ENCODE measurements at regions not wholly inside any gene's neighbourhood (a gene's known extent, or its start where the extent isn't known, plus 50 kb on each side); places are given as distances from the start of the nearest gene placed in this dataset.

- no peaks in the 10 kb centered on the region for H3K36me3 ChIP-seq (ENCODE audit: insufficient read depth, low read length)
- no peaks in the 10 kb centered on the region for H3K4me1 ChIP-seq (ENCODE audit: insufficient read depth, low read length)
- H3K9ac ChIP-seq (ENCODE audit: low read length): no peak overlapping the region
- H3K9me3 ChIP-seq (ENCODE audit: low read length): no peaks in the 10 kb centered on the region
- H3K27ac ChIP-seq (ENCODE audit: low read depth, low read length): no peak overlapping the region
- no peaks in the 10 kb centered on the region for H3K27me3 ChIP-seq (ENCODE audit: control insufficient read depth in 1 of 2, insufficient read depth in 2 of 2, low read length in 2 of 2)
- no peak overlapping the region for H3K4me3 ChIP-seq (ENCODE audit: low read depth in 1 of 2, low read length in 2 of 2)
These were observed 671.4 kb downstream of the NR2F1-AS1 start for GRCh38 chr5:92909602-92909962.

- Histone ChIP-seq H3K36me3 (ENCODE audit: insufficient read depth, low read length) (no peaks in the 10 kb centered on the region), H3K4me1 (ENCODE audit: insufficient read depth, low read length) (no peaks in the 10 kb centered on the region), H3K27me3 (ENCODE audit: control insufficient read depth in 1 of 2, insufficient read depth in 2 of 2, low read length in 2 of 2) (no peaks in the 10 kb centered on the region), H3K9me3 (ENCODE audit: low read length) (no peaks in the 10 kb centered on the region), H3K27ac (ENCODE audit: low read depth, low read length) (no peak overlapping the region), H3K9ac (ENCODE audit: low read length) (no peak overlapping the region), H3K4me3 (ENCODE audit: low read depth in 1 of 2, low read length in 2 of 2) (no peak overlapping the region)
These were observed 671.9 kb downstream of the NR2F1-AS1 start for GRCh38 chr5:92908952-92909601.

DNA sequence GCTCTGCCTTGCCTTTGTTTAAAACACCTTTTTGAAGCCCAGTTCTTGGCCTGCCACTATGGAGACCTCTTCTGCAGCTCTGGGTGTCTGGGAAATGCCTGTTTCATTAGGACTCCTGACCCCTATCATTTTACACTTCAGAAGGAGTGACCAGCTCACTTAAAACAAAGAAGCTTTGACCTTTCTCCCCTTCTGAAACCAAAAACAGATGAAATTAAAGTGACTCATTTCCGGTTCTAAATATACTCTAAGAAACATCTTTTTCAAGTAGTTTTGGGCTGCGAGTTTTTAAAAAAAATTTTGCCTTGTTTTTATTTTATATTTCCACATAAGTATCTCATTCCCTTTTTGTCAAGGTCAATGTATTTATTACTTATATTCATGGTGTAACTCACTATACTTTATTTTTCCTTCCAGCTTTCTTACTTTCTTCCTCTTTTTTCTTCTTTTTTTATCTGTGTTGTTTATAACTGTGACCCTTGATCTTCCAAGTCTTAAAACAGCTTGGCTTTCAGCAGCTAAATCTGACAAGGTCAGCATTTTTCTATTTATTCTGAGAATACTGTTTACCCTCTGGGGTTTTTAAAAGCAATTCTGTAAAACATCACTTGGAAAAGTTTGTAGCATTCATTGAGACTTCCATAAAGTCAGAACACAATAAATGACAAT is 672.9 kb downstream of the NR2F1-AS1 start:
- H3K9me3 ChIP-seq (ENCODE audit: low read length): no peaks in the 10 kb centered on the region
- no peak overlapping the region for H3K9ac ChIP-seq (ENCODE audit: low read length)
- no peaks in the 10 kb centered on the region for H3K36me3 ChIP-seq (ENCODE audit: insufficient read depth, low read length)
- H3K4me3 ChIP-seq (ENCODE audit: low read depth in 1 of 2, low read length in 2 of 2): no peak overlapping the region
- H3K27me3 ChIP-seq (ENCODE audit: control insufficient read depth in 1 of 2, insufficient read depth in 2 of 2, low read length in 2 of 2): no peaks in the 10 kb centered on the region
- H3K27ac ChIP-seq (ENCODE audit: low read depth, low read length): no peak overlapping the region
- no peaks in the 10 kb centered on the region for H3K4me1 ChIP-seq (ENCODE audit: insufficient read depth, low read length)

- H3K27me3 ChIP-seq (ENCODE audit: control insufficient read depth in 1 of 2, insufficient read depth in 2 of 2, low read length in 2 of 2): no peaks in the 10 kb centered on the region
- H3K9ac ChIP-seq (ENCODE audit: low read length): no peak overlapping the region
- H3K4me1 ChIP-seq (ENCODE audit: insufficient read depth, low read length): no peaks in the 10 kb centered on the region
- H3K27ac ChIP-seq (ENCODE audit: low read depth, low read length): no peak overlapping the region
- no peaks in the 10 kb centered on the region for H3K36me3 ChIP-seq (ENCODE audit: insufficient read depth, low read length)
- H3K9me3 ChIP-seq (ENCODE audit: low read length): no peaks in the 10 kb centered on the region
- H3K4me3 ChIP-seq (ENCODE audit: low read depth in 1 of 2, low read length in 2 of 2): no peak overlapping the region
These were observed 674.1 kb downstream of the NR2F1-AS1 start for GRCh38 chr5:92906798-92907376.

DNA sequence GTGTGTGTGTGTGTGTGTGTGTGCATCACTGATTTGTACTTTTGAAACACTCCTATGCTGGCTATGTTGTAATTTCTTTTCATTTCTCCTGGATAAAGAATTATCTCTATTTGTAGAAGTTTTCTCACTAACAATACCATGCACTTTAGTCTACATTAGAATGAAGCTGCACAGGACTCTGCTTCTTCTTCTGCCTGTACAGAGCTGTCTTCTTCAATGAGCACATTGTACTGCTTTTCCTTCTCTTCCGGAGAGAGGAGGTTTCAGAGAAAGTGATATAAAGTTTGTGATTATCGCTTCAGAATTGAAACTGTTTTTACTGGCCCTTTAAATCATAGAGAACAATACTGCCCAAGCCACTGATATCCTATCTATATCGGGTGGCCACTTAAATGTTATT is 677.0 kb downstream of the NR2F1-AS1 start:
- H3K9me3 ChIP-seq (ENCODE audit: low read length): no peaks in the 10 kb centered on the region
- H3K27ac ChIP-seq (ENCODE audit: low read depth, low read length): no peak overlapping the region
- no peaks in the 10 kb centered on the region for H3K4me1 ChIP-seq (ENCODE audit: insufficient read depth, low read length)
- no peak overlapping the region for H3K4me3 ChIP-seq (ENCODE audit: low read depth in 1 of 2, low read length in 2 of 2)
- H3K36me3 ChIP-seq (ENCODE audit: insufficient read depth, low read length): no peaks in the 10 kb centered on the region
- no peak overlapping the region for H3K9ac ChIP-seq (ENCODE audit: low read length)
- H3K27me3 ChIP-seq (ENCODE audit: control insufficient read depth in 1 of 2, insufficient read depth in 2 of 2, low read length in 2 of 2): no peaks in the 10 kb centered on the region

GRCh38 chr5:92899611-92900010 is 681.4 kb downstream of the NR2F1-AS1 start:
- H3K4me3 ChIP-seq (ENCODE audit: low read depth in 1 of 2, low read length in 2 of 2): no peak overlapping the region
- H3K27ac ChIP-seq (ENCODE audit: low read depth, low read length): no peak overlapping the region
- no peak overlapping the region for H3K9ac ChIP-seq (ENCODE audit: low read length)
- no peaks in the 10 kb centered on the region for H3K9me3 ChIP-seq (ENCODE audit: low read length)
- H3K36me3 ChIP-seq (ENCODE audit: insufficient read depth, low read length): no peaks in the 10 kb centered on the region
- H3K4me1 ChIP-seq (ENCODE audit: insufficient read depth, low read length): no peaks in the 10 kb centered on the region
- no peaks in the 10 kb centered on the region for H3K27me3 ChIP-seq (ENCODE audit: control insufficient read depth in 1 of 2, insufficient read depth in 2 of 2, low read length in 2 of 2)

GRCh38 chr5:92896722-92897121 is 684.3 kb downstream of the NR2F1-AS1 start:
- H3K9me3 ChIP-seq (ENCODE audit: low read length): no peaks in the 10 kb centered on the region
- no peaks in the 10 kb centered on the region for H3K36me3 ChIP-seq (ENCODE audit: insufficient read depth, low read length)
- no peak overlapping the region for H3K27ac ChIP-seq (ENCODE audit: low read depth, low read length)
- H3K4me3 ChIP-seq (ENCODE audit: low read depth in 1 of 2, low read length in 2 of 2): no peak overlapping the region
- no peaks in the 10 kb centered on the region for H3K27me3 ChIP-seq (ENCODE audit: control insufficient read depth in 1 of 2, insufficient read depth in 2 of 2, low read length in 2 of 2)
- no peaks in the 10 kb centered on the region for H3K4me1 ChIP-seq (ENCODE audit: insufficient read depth, low read length)
- no peak overlapping the region for H3K9ac ChIP-seq (ENCODE audit: low read length)

DNA sequence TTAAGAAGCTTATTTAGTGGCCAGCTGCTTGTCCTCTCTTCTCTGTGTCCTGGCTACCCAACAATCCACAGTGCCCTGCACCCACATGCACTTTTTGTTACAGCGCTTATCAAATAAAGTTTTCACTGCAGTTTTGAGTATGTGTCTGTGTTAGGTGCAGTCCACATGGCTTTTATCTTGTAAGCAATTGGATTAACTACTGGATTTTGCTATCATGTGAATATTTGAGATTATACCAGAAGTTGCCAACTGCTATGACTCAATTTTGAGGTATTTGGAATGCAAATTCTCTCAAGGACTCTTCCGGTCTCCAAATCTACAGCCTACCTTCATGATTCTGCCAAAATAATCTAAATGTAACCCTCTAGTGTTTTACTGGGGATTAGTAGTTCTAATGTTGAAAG is 690.2 kb downstream of the NR2F1-AS1 start:
- Histone ChIP-seq H3K4me1 (ENCODE audit: insufficient read depth, low read length) (no peaks in the 10 kb centered on the region), H3K9me3 (ENCODE audit: low read length) (no peaks in the 10 kb centered on the region), H3K4me3 (ENCODE audit: low read depth in 1 of 2, low read length in 2 of 2) (no peak overlapping the region), H3K9ac (ENCODE audit: low read length) (no peak overlapping the region), H3K36me3 (ENCODE audit: insufficient read depth, low read length) (no peaks in the 10 kb centered on the region), H3K27me3 (ENCODE audit: control insufficient read depth in 1 of 2, insufficient read depth in 2 of 2, low read length in 2 of 2) (no peaks in the 10 kb centered on the region), H3K27ac (ENCODE audit: low read depth, low read length) (no peak overlapping the region)

DNA sequence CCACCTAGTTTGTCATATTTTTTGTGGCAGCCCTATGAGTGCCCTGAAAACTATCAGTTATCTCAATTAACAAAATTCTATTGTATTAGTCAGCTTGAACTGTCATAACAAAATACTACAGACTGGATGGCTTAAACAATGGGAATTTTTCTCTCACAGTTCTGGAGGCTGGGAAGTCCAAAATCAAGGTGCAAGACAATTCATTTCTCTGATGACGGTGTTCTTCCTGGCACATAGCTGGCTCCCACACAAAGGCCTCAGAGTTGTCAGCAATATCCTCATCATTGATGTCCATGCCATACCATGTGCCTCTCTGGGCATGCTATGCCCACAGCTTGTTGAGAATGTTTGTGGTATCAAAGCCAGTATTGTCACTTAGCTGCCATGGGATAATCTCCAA is 691.9 kb downstream of the NR2F1-AS1 start:
- Histone ChIP-seq H3K9me3 (ENCODE audit: low read length) (no peaks in the 10 kb centered on the region), H3K36me3 (ENCODE audit: insufficient read depth, low read length) (no peaks in the 10 kb centered on the region), H3K27me3 (ENCODE audit: control insufficient read depth in 1 of 2, insufficient read depth in 2 of 2, low read length in 2 of 2) (no peaks in the 10 kb centered on the region), H3K27ac (ENCODE audit: low read depth, low read length) (no peak overlapping the region), H3K4me3 (ENCODE audit: low read depth in 1 of 2, low read length in 2 of 2) (no peak overlapping the region), H3K9ac (ENCODE audit: low read length) (no peak overlapping the region), H3K4me1 (ENCODE audit: insufficient read depth, low read length) (no peaks in the 10 kb centered on the region)

- no peaks in the 10 kb centered on the region for H3K27me3 ChIP-seq (ENCODE audit: control insufficient read depth in 1 of 2, insufficient read depth in 2 of 2, low read length in 2 of 2)
- H3K4me1 ChIP-seq (ENCODE audit: insufficient read depth, low read length): no peaks in the 10 kb centered on the region
- no peak overlapping the region for H3K27ac ChIP-seq (ENCODE audit: low read depth, low read length)
- H3K4me3 ChIP-seq (ENCODE audit: low read depth in 1 of 2, low read length in 2 of 2): no peak overlapping the region
- H3K9ac ChIP-seq (ENCODE audit: low read length): no peak overlapping the region
- no peaks in the 10 kb centered on the region for H3K36me3 ChIP-seq (ENCODE audit: insufficient read depth, low read length)
- no peaks in the 10 kb centered on the region for H3K9me3 ChIP-seq (ENCODE audit: low read length)
These were observed 693.8 kb downstream of the NR2F1-AS1 start for GRCh38 chr5:92887254-92887653.

GRCh38 chr5:92886751-92887150 is 694.3 kb downstream of the NR2F1-AS1 start:
- Histone ChIP-seq H3K36me3 (ENCODE audit: insufficient read depth, low read length) (no peaks in the 10 kb centered on the region), H3K4me3 (ENCODE audit: low read depth in 1 of 2, low read length in 2 of 2) (no peak overlapping the region), H3K4me1 (ENCODE audit: insufficient read depth, low read length) (no peaks in the 10 kb centered on the region), H3K27ac (ENCODE audit: low read depth, low read length) (no peak overlapping the region), H3K27me3 (ENCODE audit: control insufficient read depth in 1 of 2, insufficient read depth in 2 of 2, low read length in 2 of 2) (no peaks in the 10 kb centered on the region), H3K9me3 (ENCODE audit: low read length) (no peaks in the 10 kb centered on the region), H3K9ac (ENCODE audit: low read length) (no peak overlapping the region)

DNA sequence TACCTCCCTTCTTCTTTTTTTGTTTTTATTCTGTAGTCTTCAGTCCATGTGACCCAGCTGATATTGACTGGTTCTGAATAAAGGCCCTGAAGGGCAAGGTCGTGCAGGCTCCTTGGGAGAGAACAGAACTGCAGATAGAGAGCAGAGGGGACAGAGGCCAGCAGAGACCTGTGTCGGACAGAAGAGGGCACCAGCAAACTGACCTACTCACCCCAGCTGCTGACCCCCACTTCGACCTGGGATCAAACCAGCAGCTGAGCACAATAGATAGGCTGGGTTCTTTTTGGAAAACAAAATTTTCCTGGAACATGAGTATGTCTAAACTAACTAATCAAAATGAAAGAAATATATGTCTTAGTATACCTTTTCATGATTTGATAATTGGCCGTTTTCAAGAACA is 695.1 kb downstream of the NR2F1-AS1 start:
- Histone ChIP-seq H3K27ac (ENCODE audit: low read depth, low read length) (no peak overlapping the region), H3K9me3 (ENCODE audit: low read length) (no peaks in the 10 kb centered on the region), H3K4me3 (ENCODE audit: low read depth in 1 of 2, low read length in 2 of 2) (no peak overlapping the region), H3K9ac (ENCODE audit: low read length) (no peak overlapping the region), H3K36me3 (ENCODE audit: insufficient read depth, low read length) (no peaks in the 10 kb centered on the region), H3K4me1 (ENCODE audit: insufficient read depth, low read length) (no peaks in the 10 kb centered on the region), H3K27me3 (ENCODE audit: control insufficient read depth in 1 of 2, insufficient read depth in 2 of 2, low read length in 2 of 2) (no peaks in the 10 kb centered on the region)

All from muscle layer of colon (tissue), 2 donors.